ENCODE measurements at regions not wholly inside any gene's neighbourhood (a gene's known extent, or its start where the extent isn't known, plus 50 kb on each side); places are given as distances from the start of the nearest gene placed in this dataset.

GRCh38 chr5:115432691-115433090 is 111.9 kb downstream of the FEM1C start:
- in situ Hi-C loops (cut with HindIII; ENCODE audit: low sequenced_read_pairs): no loop called here
- H3K4me3 ChIP-seq (ENCODE audit: low read depth, low read length): no peak overlapping the region
- no peak for DNase-seq (ENCODE audit: low read depth)
- TF ChIP-seq CTCF (IDR thresholded peaks at IDR 0.05; ENCODE audit: low read depth, low read length, missing control alignments): no peak

- in situ Hi-C loops (cut with HindIII; ENCODE audit: low sequenced_read_pairs): no loop called here
- H3K4me3 ChIP-seq (ENCODE audit: low read depth, low read length): no peak overlapping the region
- DNase-seq (ENCODE audit: low read depth): no peak
- TF ChIP-seq CTCF (IDR thresholded peaks at IDR 0.05; ENCODE audit: low read depth, low read length, missing control alignments): no peak
Measured at GRCh38 chr5:115431116-115431515, 113.5 kb downstream of the FEM1C start.

GRCh38 chr5:115430374-115430773 is 114.2 kb downstream of the FEM1C start:
- DNase-seq (ENCODE audit: low read depth): no peak
- no peak for TF ChIP-seq CTCF (IDR thresholded peaks at IDR 0.05; ENCODE audit: low read depth, low read length, missing control alignments)
- no peak overlapping the region for H3K4me3 ChIP-seq (ENCODE audit: low read depth, low read length)
- in situ Hi-C loops (cut with HindIII; ENCODE audit: low sequenced_read_pairs): no loop called here

GRCh38 chr5:115429345-115429940 is 115.1 kb downstream of the FEM1C start:
- in situ Hi-C loops (cut with HindIII; ENCODE audit: low sequenced_read_pairs): no loop called here
- DNase-seq (ENCODE audit: low read depth): no peak
- no peak overlapping the region for H3K4me3 ChIP-seq (ENCODE audit: low read depth, low read length)
- TF ChIP-seq CTCF (IDR thresholded peaks at IDR 0.05; ENCODE audit: low read depth, low read length, missing control alignments): no peak

- H3K4me3 ChIP-seq (ENCODE audit: low read depth, low read length): no peak overlapping the region
- in situ Hi-C loops (cut with HindIII; ENCODE audit: low sequenced_read_pairs): no loop called here
- TF ChIP-seq CTCF (IDR thresholded peaks at IDR 0.05; ENCODE audit: low read depth, low read length, missing control alignments): no peak
- no peak for DNase-seq (ENCODE audit: low read depth)
Measured at GRCh38 chr5:115428676-115429075, 115.9 kb downstream of the FEM1C start.

- TF ChIP-seq CTCF (IDR thresholded peaks at IDR 0.05; ENCODE audit: low read depth, low read length, missing control alignments): no peak
- in situ Hi-C loops (cut with HindIII; ENCODE audit: low sequenced_read_pairs): no loop called here
- H3K4me3 ChIP-seq (ENCODE audit: low read depth, low read length): no peak overlapping the region
- no peak for DNase-seq (ENCODE audit: low read depth)
Measured at GRCh38 chr5:115428248-115428647, 116.3 kb downstream of the FEM1C start.

All from astrocyte of the cerebellum (primary cell).